NCI-H1105 (cell line): ENCODE measurements at regions not wholly inside any gene's neighbourhood (a gene's known extent, or its start where the extent isn't known, plus 50 kb on each side); places are given as distances from the start of the nearest gene placed in this dataset.
A peak's percentile ranks its signal among the peaks of the same experiment; 100 is the strongest.
"Not testable (repeated sequence)": the region's sequence is repeated elsewhere in the genome, so short reads cannot be mapped to it uniquely, and the experiment has no call there.

Experiments used
- DNase-seq: peaks from one replicate; lab custom pipeline; 2025; lab: John Stamatoyannopoulos, UW

GRCh38 chrX:18003876-18004275, 142.8 kb upstream of the RAI2 start:
- no peak for DNase-seq

DNA sequence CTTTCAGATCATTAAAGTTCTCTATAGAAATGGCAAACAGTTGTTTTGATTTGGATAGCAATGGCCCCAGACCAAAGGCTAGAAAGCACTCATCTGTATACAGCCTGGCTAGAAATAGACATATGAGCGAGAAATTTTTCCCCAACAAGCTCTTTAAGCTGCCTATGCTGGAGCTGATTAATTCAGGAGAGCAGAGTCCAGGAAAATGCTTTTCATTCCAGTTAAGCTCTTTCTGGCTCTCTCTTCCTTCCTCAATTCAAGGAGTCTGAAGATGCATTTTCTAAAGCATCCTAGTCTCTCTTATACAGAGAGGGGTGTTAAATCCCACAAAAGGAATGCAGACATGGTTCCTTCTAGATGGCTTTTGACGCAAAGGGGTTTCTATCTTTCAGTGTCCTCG, 141.7 kb upstream of the RAI2 start:
- no peak for DNase-seq

DNA sequence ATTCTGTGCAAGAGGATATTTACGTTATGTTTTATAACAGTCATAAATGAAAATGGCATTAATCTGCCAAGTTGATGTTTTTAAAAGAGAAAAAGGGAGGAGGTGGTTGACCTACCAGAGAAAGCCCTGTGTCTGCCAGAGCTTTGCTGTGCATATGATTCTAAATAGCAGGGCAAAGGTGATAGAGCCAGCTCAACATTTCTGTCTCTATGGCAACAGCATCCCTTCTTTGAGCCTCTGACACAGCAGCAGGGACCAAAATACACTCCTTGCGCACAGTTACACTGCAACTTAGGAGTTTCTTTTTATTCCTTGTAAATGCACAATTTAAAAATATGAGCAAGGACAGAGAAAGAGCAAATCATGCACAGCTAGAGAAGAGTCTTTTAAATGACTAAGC, 133.3 kb upstream of the RAI2 start:
- DNase-seq = no peak

- DNase-seq = no peak
Observed at GRCh38 chrX:17993062-17993461, 132.0 kb upstream of the RAI2 start.

GRCh38 chrX:17990532-17990931, 129.4 kb upstream of the RAI2 start:
- DNase-seq = no peak

GRCh38 chrX:17987783-17988182, 126.7 kb upstream of the RAI2 start:
- DNase-seq = no peak

- no peak for DNase-seq
Observed at GRCh38 chrX:17986977-17987376, 125.9 kb upstream of the RAI2 start.

DNA sequence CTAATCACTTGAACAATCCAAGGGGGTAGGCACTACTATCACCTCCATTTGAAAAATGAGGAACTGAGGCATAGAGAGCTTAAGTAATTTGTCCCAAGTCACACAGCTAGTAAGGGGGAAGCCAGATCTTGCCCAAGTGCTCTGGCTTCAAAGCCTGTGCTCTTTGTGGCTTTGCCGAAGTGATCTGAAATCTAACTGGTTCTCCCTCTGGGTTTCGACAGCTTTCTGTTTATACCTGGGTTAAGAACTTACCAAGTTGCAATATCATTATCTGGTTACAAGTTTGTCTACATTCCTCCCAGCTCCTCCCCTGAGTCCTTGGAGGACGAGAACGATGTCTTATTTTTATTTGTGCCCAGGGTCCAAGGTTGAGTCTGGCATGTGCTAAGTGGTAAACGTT, 125.3 kb upstream of the RAI2 start:
- DNase-seq = no peak

DNA sequence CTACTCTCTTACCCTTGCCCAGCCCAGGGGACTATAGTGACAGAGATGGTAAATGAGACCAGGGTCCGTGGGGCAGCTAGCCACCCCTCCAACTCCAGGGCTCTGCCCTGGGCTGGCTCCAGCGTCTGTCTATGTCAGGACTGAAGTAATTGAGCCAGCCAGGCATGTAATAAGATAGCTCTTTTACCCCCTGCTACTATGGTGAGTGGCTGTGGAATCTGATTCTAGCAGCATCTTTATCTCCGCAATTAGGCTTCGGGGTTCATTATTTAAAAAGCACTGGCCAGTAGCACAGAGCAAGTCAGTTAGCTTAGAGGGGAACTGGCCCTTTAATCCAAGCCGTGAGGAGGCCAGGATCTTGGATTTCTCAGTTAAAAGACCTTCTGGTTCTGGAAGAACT, 123.3 kb upstream of the RAI2 start:
- no peak for DNase-seq

DNA sequence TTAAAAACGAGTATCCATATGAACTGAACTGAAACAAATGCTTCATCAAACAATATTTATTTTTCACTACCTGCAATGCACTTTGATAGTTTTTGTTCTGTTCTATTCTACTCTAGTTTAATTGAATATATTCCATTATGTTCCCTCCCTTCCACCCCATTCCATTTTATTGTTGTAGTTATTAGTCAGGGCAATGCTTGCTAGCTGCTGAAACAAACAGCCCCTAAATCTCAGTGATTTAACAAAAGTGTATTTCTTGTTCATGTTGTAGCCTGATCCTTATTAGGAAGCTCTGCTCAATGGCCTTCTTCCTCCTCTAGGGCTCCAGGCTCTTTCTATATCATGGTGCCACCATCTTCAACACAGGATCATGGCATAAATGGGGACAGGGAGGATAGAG, 122.3 kb upstream of the RAI2 start:
- DNase-seq = no peak

GRCh38 chrX:17977696-17978095, 116.6 kb upstream of the RAI2 start:
- no peak for DNase-seq

- no peak for DNase-seq
Observed at GRCh38 chrX:17976955-17977354, 115.9 kb upstream of the RAI2 start.

DNA sequence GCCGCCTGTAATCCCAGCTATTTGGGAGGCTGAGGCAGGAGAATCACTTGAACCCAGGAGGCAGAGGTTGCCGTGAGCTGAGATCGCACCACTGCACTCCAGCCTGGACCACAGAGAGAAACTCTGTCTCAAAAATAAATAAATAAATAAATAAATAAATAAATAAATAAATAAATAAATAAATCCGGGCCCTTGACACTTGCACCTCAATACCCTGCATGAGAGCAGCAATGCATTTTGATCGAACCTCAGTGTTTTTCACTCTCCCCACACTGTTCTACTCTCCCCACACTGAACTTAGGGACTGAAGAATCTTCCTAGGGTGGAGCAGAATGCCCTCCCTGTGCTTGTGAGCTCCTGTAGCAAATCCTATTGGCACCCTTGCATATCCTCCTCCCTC, 114.3 kb upstream of the RAI2 start:
- not testable (repeated sequence) for DNase-seq

GRCh38 chrX:17968367-17968766, 107.3 kb upstream of the RAI2 start:
- DNase-seq = peak; percentile 28

DNA sequence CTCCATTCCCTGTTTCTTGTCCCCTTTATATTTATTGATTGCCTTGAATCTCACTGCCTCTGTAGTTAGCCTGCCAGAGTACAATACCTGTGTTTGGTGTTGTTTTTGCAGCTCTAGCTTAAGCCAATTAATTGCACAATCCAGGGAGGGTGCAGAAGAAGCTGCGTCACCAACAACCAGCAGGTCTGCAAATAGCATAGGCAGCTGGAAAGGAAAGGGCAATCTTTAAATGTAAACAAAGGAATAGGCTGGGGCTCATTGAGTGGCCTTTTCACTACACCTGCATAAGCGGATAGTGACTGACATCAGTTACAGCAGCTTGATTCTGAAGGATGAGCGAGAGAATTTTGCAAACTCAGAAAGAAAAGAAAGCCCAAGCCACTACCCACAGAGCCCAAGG, 106.8 kb upstream of the RAI2 start:
- DNase-seq = peak; percentile 81

- no peak for DNase-seq
Observed at GRCh38 chrX:17964871-17965270, 103.8 kb upstream of the RAI2 start.

DNA sequence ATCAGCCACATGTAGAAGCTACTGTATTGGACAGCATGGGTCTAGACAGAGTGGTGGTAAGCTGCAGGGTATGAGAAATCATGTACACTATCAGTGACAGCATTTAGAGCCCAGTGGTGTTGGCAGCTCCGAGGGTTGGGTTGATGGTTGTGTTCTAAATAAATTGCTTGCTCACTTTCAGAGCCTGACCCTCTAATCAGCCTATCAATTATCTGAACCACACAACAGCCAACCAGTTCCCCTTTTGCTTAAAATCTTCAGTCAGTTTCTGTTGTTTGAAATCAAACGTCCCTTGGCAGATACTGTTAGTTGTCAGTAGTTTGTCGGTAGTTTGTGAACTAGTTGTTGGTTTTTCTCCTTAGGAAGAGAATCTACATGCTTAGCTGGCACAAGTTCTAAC, 99.8 kb upstream of the RAI2 start:
- no peak for DNase-seq

GRCh38 chrX:17944833-17945497, 83.9 kb upstream of the RAI2 start:
- DNase-seq = no peak

DNA sequence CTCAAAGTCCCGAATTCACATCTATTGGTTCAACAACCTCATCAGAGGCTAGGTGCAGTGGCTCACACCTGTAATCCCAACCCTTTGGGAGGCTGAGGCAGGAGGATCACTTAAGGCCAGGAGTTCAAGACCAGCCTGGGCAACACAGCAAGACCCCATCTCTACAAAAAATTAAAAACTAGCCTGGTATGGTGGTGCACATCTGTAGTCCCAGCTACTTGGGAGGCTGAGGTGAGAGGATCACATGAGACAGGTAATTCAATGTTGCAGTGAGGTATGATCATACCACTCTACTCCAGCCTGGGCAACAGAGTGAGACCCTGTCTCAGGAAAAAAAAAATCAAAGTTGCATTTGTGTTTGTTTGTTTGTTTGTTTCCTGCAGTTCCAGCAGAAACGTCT, 80.1 kb upstream of the RAI2 start:
- not testable (repeated sequence) for DNase-seq

- no peak for DNase-seq
Observed at GRCh38 chrX:17939724-17940123, 78.6 kb upstream of the RAI2 start.

- DNase-seq = no peak
Observed at GRCh38 chrX:17933856-17934255, 72.8 kb upstream of the RAI2 start.

DNA sequence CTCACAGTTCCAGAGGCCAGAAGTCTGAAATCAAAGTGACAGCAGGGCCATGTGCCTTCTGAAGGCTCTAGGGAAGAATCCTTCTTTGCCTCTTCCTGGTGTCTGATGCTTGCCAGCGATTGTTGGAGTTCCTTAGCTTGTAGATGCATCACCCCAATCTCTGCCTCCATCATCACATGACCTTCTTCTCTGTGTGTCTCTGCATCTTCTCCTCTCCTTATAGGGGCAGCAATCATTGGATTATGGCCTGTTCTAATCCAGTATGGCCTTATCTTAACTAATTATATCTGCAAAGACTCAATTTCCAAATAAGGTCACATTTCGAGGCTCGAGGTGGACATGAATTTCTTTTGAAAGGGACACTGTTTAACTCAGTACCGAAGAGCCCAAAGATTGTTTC, 71.7 kb upstream of the RAI2 start:
- no peak for DNase-seq

- DNase-seq = no peak
Observed at GRCh38 chrX:17931855-17932254, 70.8 kb upstream of the RAI2 start.

DNA sequence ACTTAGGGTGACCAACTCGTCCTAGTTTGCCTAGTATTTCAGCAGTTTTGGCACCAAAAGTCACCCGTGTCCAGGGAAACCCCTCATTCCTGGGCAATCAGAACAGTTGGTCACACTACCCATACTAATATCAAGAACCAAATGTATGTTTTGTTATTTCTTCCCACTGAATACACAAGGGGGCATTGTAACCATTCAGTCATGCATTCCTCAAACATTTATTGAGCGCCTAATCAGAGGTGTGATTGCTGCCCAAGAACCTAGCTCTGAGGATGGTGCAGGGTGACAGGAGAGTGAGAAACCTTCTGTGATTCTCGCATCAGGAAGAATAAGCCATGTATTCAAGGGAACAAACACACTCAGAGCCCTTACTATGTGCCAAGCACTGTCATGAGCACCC, 69.8 kb upstream of the RAI2 start:
- no peak for DNase-seq

DNA sequence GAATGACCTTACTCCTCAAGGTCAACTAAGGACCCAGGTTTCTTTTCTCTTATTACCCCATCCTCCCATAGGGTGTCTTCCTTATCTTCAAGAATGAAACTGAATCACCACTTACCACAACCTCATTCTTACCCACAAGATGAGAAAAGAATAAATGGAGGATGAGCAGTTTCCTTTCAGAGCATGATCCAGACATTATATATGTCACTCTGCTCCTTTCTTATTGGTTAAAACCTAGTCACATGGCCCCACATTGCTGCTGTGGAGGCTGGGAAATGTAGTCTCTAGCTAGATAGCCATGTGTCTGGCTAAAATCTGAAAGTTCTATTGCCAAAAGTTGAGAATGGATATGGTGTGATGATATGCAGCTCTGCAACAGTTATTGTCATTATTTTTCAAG, 62.4 kb upstream of the RAI2 start:
- no peak for DNase-seq
